Endothelial cell of umbilical vein (primary cell): ENCODE measurements at regions not wholly inside any gene's neighbourhood (a gene's known extent, or its start where the extent isn't known, plus 50 kb on each side); places are given as distances from the start of the nearest gene placed in this dataset.

Experiments used
- BruUV-seq: library from RNA; stranded (reverse); fragments of 400-500 nt; replicated peaks from 2 replicates; lab custom pipeline; 2021; lab: Mats Ljungman, UMichigan
- CTCF ChIA-PET: fragments of 300-600, 350-600 bp; sonication (Branson Sonifier 250); formaldehyde crosslinking; loops from one replicate; lab custom pipeline; 2021; ENCODE audit warnings: antibody characterized with exemption, inconsistent platforms; lab: Charles Lee
- POLR2A ChIA-PET: fragments of 300-600, 350-600 bp; sonication (Branson Sonifier 250); formaldehyde crosslinking; loops from one replicate; lab custom pipeline; 2021; ENCODE audit warnings: antibody characterized with exemption, inconsistent platforms; lab: Charles Lee
- DNase-seq: peaks from one replicate; pipeline ENCODE4 v3.0.0-alpha.2; 2011; ENCODE audit warnings: low read depth, low spot score
- FAIRE-seq: peaks from 2 replicates; lab custom pipeline; 2011; peaks lifted over from hg19 to GRCh38; lab: Jason Lieb, UNC
- H2AFZ ChIP-seq: 2 replicates; pipeline ENCODE4 v1.6.0; 2012; ENCODE audit warnings: low read depth, low read length, control low read depth, inconsistent platforms
- H3K27ac ChIP-seq: 2 replicates; pipeline ENCODE4 v1.5.1; 2011; ENCODE audit warnings: low read depth, mild to moderate bottlenecking, control low read depth, low read length, moderate library complexity; ENCODE audit not compliant: insufficient read depth
- H3K27me3 ChIP-seq, 2 experiments: 2 replicates each; pipeline versions ENCODE4 v1.6.0 to v1.6.1; 2011; ENCODE audit warnings: low read length in 2 of 2, mixed read lengths in 1 of 2; ENCODE audit not compliant: control insufficient read depth in 2 of 2, insufficient read depth in 2 of 2
- H3K36me3 ChIP-seq, 2 experiments: 2 replicates in 1 of 2; 3 replicates in 1 of 2; pipeline ENCODE4 v1.5.1; 2011; ENCODE audit warnings: low read length in 2 of 2, mild to moderate bottlenecking in 1 of 2, moderate library complexity in 1 of 2; ENCODE audit not compliant: control insufficient read depth in 2 of 2, insufficient read depth in 2 of 2; ENCODE audit errors: extremely low read depth in 1 of 2
- H3K4me1 ChIP-seq: 3 replicates; pipeline ENCODE4 v1.5.1; 2011; ENCODE audit warnings: mild to moderate bottlenecking, low read length; ENCODE audit not compliant: control insufficient read depth, insufficient read depth; ENCODE audit errors: extremely low read depth
- H3K4me2 ChIP-seq: 2 replicates; pipeline ENCODE4 v1.6.1; 2011; ENCODE audit warnings: low read length, control low read depth, mixed read lengths; ENCODE audit not compliant: insufficient read depth
- H3K4me3 ChIP-seq, 3 experiments: fragments of 200-600 bp in 1 of 3; sonication (generic), shearing (Covaris generic) in 1 of 3; replicated peaks in 1 of 3; 2 replicates each; pipeline ENCODE4 v1.5.1; 2011 to 2016; ENCODE audit warnings: control low read depth in 3 of 3, low read length in 3 of 3, mild to moderate bottlenecking in 2 of 3, inconsistent platforms in 1 of 3, low read depth in 1 of 3, moderate library complexity in 1 of 3; ENCODE audit not compliant: insufficient read depth in 1 of 3
- H3K79me2 ChIP-seq: 2 replicates; pipeline ENCODE4 v1.6.0; 2012; ENCODE audit warnings: low read length, inconsistent platforms; ENCODE audit not compliant: control insufficient read depth, insufficient read depth
- H3K9ac ChIP-seq: replicated peaks from 2 replicates; pipeline ENCODE3; 2011; ENCODE audit warnings: low read length, control low read depth; ENCODE audit not compliant: insufficient read depth; ENCODE audit errors: extremely low read depth
- H3K9me1 ChIP-seq: replicated peaks from 3 replicates; pipeline ENCODE4 v1.6.0; 2011; ENCODE audit warnings: mild to moderate bottlenecking, low read length; ENCODE audit not compliant: control insufficient read depth, insufficient read depth; ENCODE audit errors: extremely low read depth
- H3K9me3 ChIP-seq: replicated peaks from 2 replicates; pipeline ENCODE4 v1.5.1; 2012; ENCODE audit warnings: low read length, inconsistent platforms; ENCODE audit not compliant: control insufficient read depth, insufficient read depth
- H4K20me1 ChIP-seq: replicated peaks from 2 replicates; pipeline ENCODE3; 2011; ENCODE audit warnings: mild to moderate bottlenecking, low read length; ENCODE audit not compliant: control insufficient read depth, insufficient read depth; ENCODE audit errors: extremely low read depth
- EZH2 ChIP-seq: IDR thresholded peaks from 2 replicates; pipeline ENCODE4 v1.6.1; 2012; ENCODE audit warnings: borderline replicate concordance, low read depth, mild to moderate bottlenecking, moderate library complexity, low read length, inconsistent platforms; ENCODE audit not compliant: severe bottlenecking
- FOS ChIP-seq: IDR thresholded peaks from 2 replicates; pipeline ENCODE4 v1.6.1; 2011; ENCODE audit warnings: mild to moderate bottlenecking, low read length, moderate library complexity, borderline replicate concordance; ENCODE audit not compliant: insufficient read depth
- GATA2 ChIP-seq: IDR thresholded peaks from 2 replicates; pipeline ENCODE4 v1.7.0; 2011; ENCODE audit warnings: low read depth, mild to moderate bottlenecking, moderate library complexity, mixed read lengths, low read length; ENCODE audit not compliant: insufficient read length, insufficient read depth
- JUN ChIP-seq: IDR thresholded peaks from 2 replicates; pipeline ENCODE4 v1.6.1; 2011; ENCODE audit warnings: borderline replicate concordance, low read depth; ENCODE audit not compliant: insufficient read length, insufficient read depth
- MYC ChIP-seq: IDR thresholded peaks from one replicate; pipeline ENCODE4 v1.6.1; 2011; ENCODE audit warnings: mild to moderate bottlenecking, low read depth, low read length
- POLR2A ChIP-seq: IDR thresholded peaks from 2 replicates; pipeline ENCODE4 v1.6.1; 2012; ENCODE audit warnings: low read depth, mild to moderate bottlenecking, control low read depth, low read length
- POLR2AphosphoS5 ChIP-seq: IDR thresholded peaks from 2 replicates; pipeline ENCODE4 v1.6.1; 2012; ENCODE audit warnings: low read depth, mild to moderate bottlenecking, control low read depth, low read length, moderate library complexity; ENCODE audit not compliant: insufficient read depth
- dilution Hi-C: fragments of 300-500 bp; cut with MboI; formaldehyde crosslinking; loops from one replicate; pipeline ENCODE4 v1.15.0; 2019; ENCODE audit warnings: low sequenced_read_pairs; ENCODE audit not compliant: extremely low pct_ligation_motif_present
- intact Hi-C: fragments of 100-400 bp; cut with micrococcal nuclease; formaldehyde crosslinking; loops from one replicate; pipeline ENCODE4 v1.10.0; 2022
- TF ChIP-seq, protein P1 (sequence below), 2 donors: IDR thresholded peaks; 1 replicate in 1 of 2; 2 replicates in 1 of 2; pipeline ENCODE4 v1.5.1; 2011; ENCODE audit warnings: low read length in 2 of 2, mild to moderate bottlenecking in 2 of 2, moderate library complexity in 2 of 2, control low read depth in 1 of 2, inconsistent platforms in 1 of 2, low read depth in 1 of 2; ENCODE audit not compliant: insufficient read depth in 1 of 2; ENCODE audit errors: extremely low read depth in 1 of 2
- TF ChIP-seq, protein P2 (sequence below): IDR thresholded peaks from 2 replicates; pipeline ENCODE4 v1.6.1; 2011; ENCODE audit not compliant: insufficient read depth, insufficient read length

DNA sequence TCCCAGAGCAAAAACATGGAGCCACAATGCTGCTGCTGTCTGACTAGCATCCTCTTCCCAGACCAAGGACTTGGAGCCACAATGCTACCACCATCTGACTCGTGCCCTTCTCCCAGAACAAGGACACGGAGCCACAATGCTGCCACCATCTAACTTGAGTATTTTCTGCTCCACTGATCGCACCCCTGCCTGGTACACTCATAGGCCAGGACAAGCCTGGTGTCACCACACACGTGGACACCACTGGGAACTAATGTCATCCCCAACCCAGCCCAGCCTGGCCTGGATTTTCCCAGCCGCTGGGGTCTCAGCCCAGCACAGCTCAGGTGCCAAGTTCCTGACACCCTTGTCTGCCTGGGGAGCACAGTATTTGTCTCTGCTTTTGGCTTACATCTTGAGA lies 52.7 kb upstream of the GRIP2 start:
- Histone ChIP-seq H2AFZ (no peak overlapping the region), H3K9me1 (no peaks in the 10 kb centered on the region), H3K27me3 (no peaks in the 10 kb centered on the region), H3K36me3 (no peaks in the 10 kb centered on the region), H3K79me2 (no peaks in the 10 kb centered on the region), H3K4me1 (no peaks in the 10 kb centered on the region), H3K9me3 (no peaks in the 10 kb centered on the region), H3K4me3 (no peak overlapping the region), H3K4me2 (no peak overlapping the region), H4K20me1 (no peaks in the 10 kb centered on the region), H3K9ac (no peak overlapping the region), H3K27ac (no peak overlapping the region)
- intact Hi-C loops (no loop called here), dilution Hi-C loops (no loop called here)
- no peak for DNase-seq
- ChIA-PET CTCF (interaction anchor here (0.7 kb wide), 1 partner anchor 39 kb away, joined by 3 read pairs; no protein-coding TSS in a partner anchor), POLR2A (no interaction called here)
- no peak for FAIRE-seq
- no TSS peak for BruUV-seq
- TF ChIP-seq POLR2AphosphoS5 (no peak), GATA2 (no peak), MYC (no peak), EZH2 (no peak), FOS (no peak), JUN (no peak), POLR2A (no peak)
- TF ChIP-seq, protein P1, sequence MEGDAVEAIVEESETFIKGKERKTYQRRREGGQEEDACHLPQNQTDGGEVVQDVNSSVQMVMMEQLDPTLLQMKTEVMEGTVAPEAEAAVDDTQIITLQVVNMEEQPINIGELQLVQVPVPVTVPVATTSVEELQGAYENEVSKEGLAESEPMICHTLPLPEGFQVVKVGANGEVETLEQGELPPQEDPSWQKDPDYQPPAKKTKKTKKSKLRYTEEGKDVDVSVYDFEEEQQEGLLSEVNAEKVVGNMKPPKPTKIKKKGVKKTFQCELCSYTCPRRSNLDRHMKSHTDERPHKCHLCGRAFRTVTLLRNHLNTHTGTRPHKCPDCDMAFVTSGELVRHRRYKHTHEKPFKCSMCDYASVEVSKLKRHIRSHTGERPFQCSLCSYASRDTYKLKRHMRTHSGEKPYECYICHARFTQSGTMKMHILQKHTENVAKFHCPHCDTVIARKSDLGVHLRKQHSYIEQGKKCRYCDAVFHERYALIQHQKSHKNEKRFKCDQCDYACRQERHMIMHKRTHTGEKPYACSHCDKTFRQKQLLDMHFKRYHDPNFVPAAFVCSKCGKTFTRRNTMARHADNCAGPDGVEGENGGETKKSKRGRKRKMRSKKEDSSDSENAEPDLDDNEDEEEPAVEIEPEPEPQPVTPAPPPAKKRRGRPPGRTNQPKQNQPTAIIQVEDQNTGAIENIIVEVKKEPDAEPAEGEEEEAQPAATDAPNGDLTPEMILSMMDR (IDR thresholded peaks at IDR 0.05; ENCODE audit: extremely low read depth in 1 of 2, insufficient read depth in 1 of 2, low read depth in 1 of 2, low read length in 2 of 2), result no peak
- TF ChIP-seq, protein P2, sequence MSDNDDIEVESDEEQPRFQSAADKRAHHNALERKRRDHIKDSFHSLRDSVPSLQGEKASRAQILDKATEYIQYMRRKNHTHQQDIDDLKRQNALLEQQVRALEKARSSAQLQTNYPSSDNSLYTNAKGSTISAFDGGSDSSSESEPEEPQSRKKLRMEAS, result no peak
